Lung (tissue), 11 donors: ENCODE measurements at regions not wholly inside any gene's neighbourhood (a gene's known extent, or its start where the extent isn't known, plus 50 kb on each side); places are given as distances from the start of the nearest gene placed in this dataset.

ENCODE experiments used
- ATAC-seq: fragments of 200-7000 bp; cut with Tn5 transposase; one replicate; pipeline ENCODE4 v1.9.1; 2020; ENCODE audit warnings: moderate number of reproducible peaks; ENCODE audit not compliant: insufficient read depth, low FRiP score
- DNase-seq, 3 donors: peaks; one replicate each; pipeline ENCODE4 v3.0.0-alpha.2; 2013 to 2017
- H3K27ac ChIP-seq, 2 donors: one replicate each; pipeline ENCODE4 v1.5.1; 2013; ENCODE audit warnings: mild to moderate bottlenecking in 2 of 2, moderate library complexity in 2 of 2, control low read depth in 1 of 2, inconsistent platforms in 1 of 2, low read depth in 1 of 2, low read length in 1 of 2
- H3K27me3 ChIP-seq, 3 donors: one replicate each; pipeline ENCODE4 v1.5.1; 2013; ENCODE audit warnings: low read length in 2 of 3; ENCODE audit not compliant: control insufficient read depth in 3 of 3, insufficient read depth in 3 of 3
- H3K36me3 ChIP-seq, 4 donors: one replicate each; pipeline ENCODE4 v1.5.1; 2013; ENCODE audit warnings: low read length in 4 of 4, mild to moderate bottlenecking in 1 of 4, moderate library complexity in 1 of 4; ENCODE audit not compliant: control insufficient read depth in 4 of 4, insufficient read depth in 4 of 4
- H3K4me1 ChIP-seq, 5 donors: one replicate each; pipeline ENCODE4 v1.5.1; 2013; ENCODE audit warnings: low read length in 5 of 5, mild to moderate bottlenecking in 2 of 5, moderate library complexity in 1 of 5; ENCODE audit not compliant: control insufficient read depth in 5 of 5, insufficient read depth in 5 of 5
- H3K4me3 ChIP-seq: one replicate; pipeline ENCODE4 v1.5.1; 2013; ENCODE audit warnings: mild to moderate bottlenecking, control low read depth, moderate library complexity
- H3K9ac ChIP-seq, 2 donors: one replicate each; pipeline ENCODE4 v1.5.1; 2013; ENCODE audit warnings: low read length in 2 of 2, control low read depth in 1 of 2; ENCODE audit not compliant: insufficient read depth in 1 of 2
- H3K9me3 ChIP-seq, 4 donors: one replicate each; pipeline ENCODE4 v1.5.1; 2013; ENCODE audit warnings: low read length in 3 of 4, mild to moderate bottlenecking in 1 of 4, moderate library complexity in 1 of 4; ENCODE audit not compliant: control insufficient read depth in 4 of 4, insufficient read depth in 3 of 4
- WGBS, 2 donors: extraction: QIAGEN DNeasy Blood & Tissue Kit; methylation state at CpG; one replicate each; pipeline ENCODE4 v1.1.7; 2013; 5-methylcytosine and 5-hydroxymethylcytosine counted together
- TF ChIP-seq, protein P1 (sequence below): IDR thresholded peaks from 2 replicates; pipeline ENCODE4 v1.5.1; 2012; ENCODE audit warnings: mild to moderate bottlenecking; ENCODE audit errors: control extremely low read depth, extremely low read depth
- donor health status: control.
- donor health status: control.
- donor health status: Bipolar disorder and iron deficiency.
- donor health status: healthy.
- donor health status: DM: yes; HTN: yes; CAD: no.

DNA sequence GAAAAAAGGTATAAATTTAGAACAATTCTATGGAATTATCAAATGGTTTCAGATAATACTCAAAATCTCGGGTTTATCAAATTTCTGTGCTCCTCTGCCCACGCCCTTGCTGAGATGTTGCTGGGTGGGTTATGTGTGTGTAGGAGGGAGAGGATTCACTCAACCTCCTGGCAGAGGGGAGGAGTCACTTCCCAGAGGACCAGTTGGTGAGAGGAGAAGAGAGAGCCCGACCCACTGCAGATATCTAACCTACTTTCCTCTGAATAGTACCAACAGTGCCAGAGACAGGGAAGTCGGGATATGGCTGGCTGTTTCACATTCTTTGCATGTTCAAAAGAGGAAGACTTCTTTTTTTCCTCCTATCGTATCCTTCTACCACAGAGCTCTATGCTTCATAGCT, 187.1 kb upstream of the MAN1A1 start:
- Histone ChIP-seq H3K36me3 (peaks cover 0 to 1% (median 0%) of the 10 kb centered on the region in 4 donors), H3K27ac (no peak overlapping the region), H3K27me3 (no peaks in the 10 kb centered on the region), H3K4me1 (peaks cover 0 to 3% (median 0%) of the 10 kb centered on the region in 5 donors), H3K9me3 (no peaks in the 10 kb centered on the region), H3K9ac (no peak overlapping the region), H3K4me3 (no peak overlapping the region)
- 81 to 87% methylated on average over 5 of the region's 5 CpGs for WGBS, 2 donors
- ATAC-seq (no peak), DNase-seq (no peak)
- TF ChIP-seq, protein P1, sequence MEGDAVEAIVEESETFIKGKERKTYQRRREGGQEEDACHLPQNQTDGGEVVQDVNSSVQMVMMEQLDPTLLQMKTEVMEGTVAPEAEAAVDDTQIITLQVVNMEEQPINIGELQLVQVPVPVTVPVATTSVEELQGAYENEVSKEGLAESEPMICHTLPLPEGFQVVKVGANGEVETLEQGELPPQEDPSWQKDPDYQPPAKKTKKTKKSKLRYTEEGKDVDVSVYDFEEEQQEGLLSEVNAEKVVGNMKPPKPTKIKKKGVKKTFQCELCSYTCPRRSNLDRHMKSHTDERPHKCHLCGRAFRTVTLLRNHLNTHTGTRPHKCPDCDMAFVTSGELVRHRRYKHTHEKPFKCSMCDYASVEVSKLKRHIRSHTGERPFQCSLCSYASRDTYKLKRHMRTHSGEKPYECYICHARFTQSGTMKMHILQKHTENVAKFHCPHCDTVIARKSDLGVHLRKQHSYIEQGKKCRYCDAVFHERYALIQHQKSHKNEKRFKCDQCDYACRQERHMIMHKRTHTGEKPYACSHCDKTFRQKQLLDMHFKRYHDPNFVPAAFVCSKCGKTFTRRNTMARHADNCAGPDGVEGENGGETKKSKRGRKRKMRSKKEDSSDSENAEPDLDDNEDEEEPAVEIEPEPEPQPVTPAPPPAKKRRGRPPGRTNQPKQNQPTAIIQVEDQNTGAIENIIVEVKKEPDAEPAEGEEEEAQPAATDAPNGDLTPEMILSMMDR, result no peak

DNA sequence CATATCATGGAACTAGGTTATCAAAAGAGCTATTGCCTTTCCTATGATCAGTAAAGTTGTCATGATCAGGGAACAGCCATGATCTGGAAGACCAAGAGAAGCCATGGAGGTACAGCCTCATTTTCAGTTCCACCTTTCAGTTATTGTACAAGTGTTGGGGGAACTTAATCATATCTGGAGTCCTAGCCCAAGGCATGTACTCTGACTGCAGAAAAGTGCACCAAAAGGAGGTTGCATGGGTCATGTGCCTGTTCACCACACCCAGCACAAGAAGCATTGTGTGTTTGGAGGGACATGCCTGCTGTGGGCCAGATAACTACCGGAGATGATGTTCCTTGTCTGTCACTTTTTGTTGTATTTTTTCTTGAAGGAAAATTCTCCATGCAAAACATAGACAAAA, 185.8 kb upstream of the MAN1A1 start:
- Histone ChIP-seq H3K36me3 (peaks cover 0 to 1% (median 0%) of the 10 kb centered on the region in 4 donors), H3K4me3 (no peak overlapping the region), H3K9ac (no peak overlapping the region), H3K27ac (no peak overlapping the region), H3K27me3 (no peaks in the 10 kb centered on the region), H3K9me3 (no peaks in the 10 kb centered on the region), H3K4me1 (peaks cover 0 to under 1% (median 0%) of the 10 kb centered on the region in 5 donors)
- 93 to 95% methylated on average over 1 of the region's 1 CpG for WGBS, 2 donors
- ATAC-seq, result no peak
- DNase-seq, result no peak
- TF ChIP-seq, protein P1, result no peak

DNA sequence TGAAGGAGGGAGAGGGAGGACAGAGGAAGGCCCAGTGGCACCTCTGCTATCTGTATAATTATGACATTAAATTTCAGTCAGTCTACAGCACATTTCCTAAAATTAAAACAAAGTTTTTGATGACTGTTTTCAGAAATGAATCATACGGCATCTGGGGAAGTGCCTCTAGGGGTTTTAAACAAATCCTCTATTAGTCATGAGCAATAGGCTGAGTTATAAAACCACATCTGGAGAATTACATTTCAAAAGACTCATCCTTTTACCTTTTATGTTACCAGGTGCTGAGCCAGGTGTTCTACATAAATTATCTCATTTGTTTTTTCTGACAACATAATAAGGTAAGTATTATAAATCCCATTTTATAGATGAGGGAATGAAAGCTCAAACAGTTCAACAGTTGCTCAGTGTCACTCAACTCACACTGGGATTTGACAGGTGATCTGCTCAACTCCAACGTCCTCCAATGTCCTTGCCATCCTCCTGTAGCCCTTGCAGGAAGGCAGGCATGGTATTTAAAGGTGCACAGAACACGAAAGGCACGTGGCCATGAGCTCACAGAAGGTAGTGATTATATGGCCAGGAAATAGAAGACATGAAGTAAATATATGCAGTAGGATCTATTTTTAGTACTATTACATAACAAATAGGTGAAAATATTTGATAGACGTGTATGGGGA, 184.2 kb upstream of the MAN1A1 start:
- Histone ChIP-seq H3K27ac (no peak overlapping the region), H3K4me3 (no peak overlapping the region), H3K4me1 (no peaks in the 10 kb centered on the region), H3K36me3 (peaks cover 0 to 1% (median 0%) of the 10 kb centered on the region in 4 donors), H3K9ac (no peak overlapping the region), H3K27me3 (no peaks in the 10 kb centered on the region), H3K9me3 (no peaks in the 10 kb centered on the region)
- DNase-seq, result no peak
- TF ChIP-seq, protein P1, result no peak
- 30 to 59% methylated on average over 5 of the region's 5 CpGs for WGBS, 2 donors
- peak; percentile 38 for ATAC-seq

DNA sequence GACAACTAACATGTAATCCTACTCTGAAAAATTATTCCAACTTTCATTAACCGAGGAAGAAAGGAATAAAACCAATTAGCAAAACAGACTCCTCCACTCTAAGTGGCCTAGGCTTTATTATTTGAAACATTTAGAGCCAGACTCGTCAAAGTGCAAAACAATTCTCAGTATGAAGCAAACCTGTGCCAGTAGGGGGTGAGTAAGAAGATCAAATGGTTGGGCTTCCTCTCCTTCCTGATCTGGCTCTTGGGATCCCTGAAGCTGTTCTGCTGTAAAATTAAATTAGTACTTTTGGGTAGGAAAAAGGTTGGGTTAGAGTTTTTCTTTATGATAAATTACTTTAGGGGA, 177.6 kb upstream of the MAN1A1 start:
- WGBS, 2 donors, result 67 to 76% methylated on average over 2 of the region's 2 CpGs
- Histone ChIP-seq H3K36me3 (no peaks in the 10 kb centered on the region), H3K27me3 (no peaks in the 10 kb centered on the region), H3K9me3 (no peaks in the 10 kb centered on the region), H3K9ac (no peak overlapping the region), H3K27ac (no peak overlapping the region), H3K4me3 (no peak overlapping the region), H3K4me1 (no peaks in the 10 kb centered on the region)
- ATAC-seq (no peak), DNase-seq (no peak)
- TF ChIP-seq, protein P1, result no peak
